Immature natural killer cell (primary cell): ENCODE measurements at regions not wholly inside any gene's neighbourhood (a gene's known extent, or its start where the extent isn't known, plus 50 kb on each side); places are given as distances from the start of the nearest gene placed in this dataset.

Experiments
- DNase-seq, 3 donors: peaks; one replicate each; pipeline ENCODE4 v3.0.0; 2022; ENCODE audit warnings: mixed read lengths in 1 of 3
- H3K27ac Mint-ChIP-seq, 6 donors: one replicate each; pipeline ENCODE4 v1.8.0; 2020; ENCODE audit warnings: mixed read lengths in 6 of 6, mild to moderate bottlenecking in 5 of 6, inconsistent platforms in 4 of 6, moderate library complexity in 3 of 6
- H3K27me3 Mint-ChIP-seq, 3 donors: one replicate each; pipeline ENCODE4 v1.8.0; 2020 to 2021; ENCODE audit warnings: low read depth in 3 of 3, mild to moderate bottlenecking in 3 of 3, mixed read lengths in 3 of 3, moderate library complexity in 3 of 3, inconsistent platforms in 1 of 3
- H3K36me3 Mint-ChIP-seq, 3 donors: one replicate each; pipeline ENCODE4 v1.8.0; 2020; ENCODE audit warnings: mixed read lengths in 3 of 3, inconsistent platforms in 2 of 3, mild to moderate bottlenecking in 2 of 3
- H3K4me1 Mint-ChIP-seq, 2 donors: one replicate each; pipeline ENCODE4 v1.8.0; 2020; ENCODE audit warnings: inconsistent platforms in 2 of 2, mild to moderate bottlenecking in 2 of 2, mixed read lengths in 2 of 2, moderate library complexity in 1 of 2
- H3K4me3 Mint-ChIP-seq, 5 donors: one replicate each; pipeline ENCODE4 v1.8.0; 2020; ENCODE audit warnings: mild to moderate bottlenecking in 5 of 5, mixed read lengths in 5 of 5, inconsistent platforms in 3 of 5, moderate library complexity in 3 of 5
- H3K9me3 Mint-ChIP-seq, 6 donors: one replicate each; pipeline ENCODE4 v1.8.0; 2020; ENCODE audit warnings: mild to moderate bottlenecking in 6 of 6, mixed read lengths in 6 of 6, inconsistent platforms in 4 of 6, moderate library complexity in 3 of 6

GRCh38 chr10:58017719-58018367 lies 249.9 kb downstream of the IPMK start:
- H3K36me3 Mint-ChIP-seq = no peaks in the 10 kb centered on the region
- H3K4me3 Mint-ChIP-seq = no peak overlapping the region
- H3K27me3 Mint-ChIP-seq = no peaks in the 10 kb centered on the region
- no peaks in the 10 kb centered on the region for H3K4me1 Mint-ChIP-seq
- no peak overlapping the region for H3K27ac Mint-ChIP-seq
- DNase-seq = no peak
- H3K9me3 Mint-ChIP-seq = peaks cover 0 to 37% (median 3%) of the 10 kb centered on the region in 6 donors

GRCh38 chr10:58016614-58017013 lies 251.1 kb downstream of the IPMK start:
- no peak for DNase-seq
- H3K27ac Mint-ChIP-seq = no peak overlapping the region

GRCh38 chr10:58014436-58014835 lies 253.3 kb downstream of the IPMK start:
- peaks cover 0 to 13% (median 2%) of the 10 kb centered on the region in 6 donors for H3K9me3 Mint-ChIP-seq
- no peak for DNase-seq
- no peaks in the 10 kb centered on the region for H3K27me3 Mint-ChIP-seq
- H3K27ac Mint-ChIP-seq = no peak overlapping the region
- no peak overlapping the region for H3K4me3 Mint-ChIP-seq
- no peaks in the 10 kb centered on the region for H3K4me1 Mint-ChIP-seq
- H3K36me3 Mint-ChIP-seq = no peaks in the 10 kb centered on the region

More at GRCh38 chr10:58016614-58017013, 251.1 kb downstream of the IPMK start:
- Mint-ChIP-seq H3K27me3 (no peaks in the 10 kb centered on the region), H3K4me3 (no peak overlapping the region), H3K9me3 (peaks cover 0 to 28% (median 3%) of the 10 kb centered on the region in 6 donors), H3K36me3 (no peaks in the 10 kb centered on the region), H3K4me1 (no peaks in the 10 kb centered on the region)

- Mint-ChIP-seq H3K27me3 (no peaks in the 10 kb centered on the region), H3K4me3 (no peak overlapping the region), H3K4me1 (no peaks in the 10 kb centered on the region), H3K9me3 (peaks cover 0 to 3% (median under 1%) of the 10 kb centered on the region in 6 donors), H3K27ac (no peak overlapping the region), H3K36me3 (no peaks in the 10 kb centered on the region)
- DNase-seq = no peak
These were observed 254.3 kb downstream of the IPMK start for GRCh38 chr10:58013406-58013805.

- Mint-ChIP-seq H3K4me1 (no peaks in the 10 kb centered on the region), H3K27me3 (no peaks in the 10 kb centered on the region), H3K9me3 (peaks cover 0 to 3% (median 0%) of the 10 kb centered on the region in 6 donors), H3K36me3 (no peaks in the 10 kb centered on the region), H3K27ac (no peak overlapping the region), H3K4me3 (no peak overlapping the region)
- DNase-seq = no peak
These were observed 257.5 kb downstream of the IPMK start for GRCh38 chr10:58010073-58010702.

GRCh38 chr10:58003945-58004344 lies 263.7 kb downstream of the IPMK start:
- peaks cover 0 to 3% (median 0%) of the 10 kb centered on the region in 6 donors for H3K9me3 Mint-ChIP-seq
- no peaks in the 10 kb centered on the region for H3K4me1 Mint-ChIP-seq
- H3K4me3 Mint-ChIP-seq = no peak overlapping the region
- no peaks in the 10 kb centered on the region for H3K27me3 Mint-ChIP-seq
- no peaks in the 10 kb centered on the region for H3K36me3 Mint-ChIP-seq
- no peak for DNase-seq
- no peak overlapping the region for H3K27ac Mint-ChIP-seq

- no peaks in the 10 kb centered on the region for H3K36me3 Mint-ChIP-seq
- no peak overlapping the region for H3K27ac Mint-ChIP-seq
- H3K4me3 Mint-ChIP-seq = no peak overlapping the region
- H3K27me3 Mint-ChIP-seq = peaks cover 0 to 1% (median 0%) of the 10 kb centered on the region in 3 donors
- H3K9me3 Mint-ChIP-seq = peaks cover 0 to 3% (median 0%) of the 10 kb centered on the region in 6 donors
- no peaks in the 10 kb centered on the region for H3K4me1 Mint-ChIP-seq
- no peak for DNase-seq
These were observed 266.5 kb downstream of the IPMK start for GRCh38 chr10:58001159-58001558.

- no peak overlapping the region for H3K4me3 Mint-ChIP-seq
- H3K4me1 Mint-ChIP-seq = no peaks in the 10 kb centered on the region
These were observed 271.2 kb downstream of the IPMK start for GRCh38 chr10:57996536-57996935.

GRCh38 chr10:57993302-57993701 lies 274.4 kb downstream of the IPMK start:
- H3K36me3 Mint-ChIP-seq = no peaks in the 10 kb centered on the region
- no peaks in the 10 kb centered on the region for H3K27me3 Mint-ChIP-seq
- no peak overlapping the region for H3K27ac Mint-ChIP-seq
- no peak overlapping the region for H3K4me3 Mint-ChIP-seq
- DNase-seq = no peak
- H3K9me3 Mint-ChIP-seq = peaks cover 1 to 12% (median 6%) of the 10 kb centered on the region in 6 donors
- H3K4me1 Mint-ChIP-seq = no peaks in the 10 kb centered on the region

More at GRCh38 chr10:57996536-57996935, 271.2 kb downstream of the IPMK start:
- H3K27ac Mint-ChIP-seq = no peak overlapping the region
- peaks cover 0 to 8% (median 5%) of the 10 kb centered on the region in 6 donors for H3K9me3 Mint-ChIP-seq
- DNase-seq = no peak
- H3K27me3 Mint-ChIP-seq = peaks cover 0 to 1% (median 0%) of the 10 kb centered on the region in 3 donors
- H3K36me3 Mint-ChIP-seq = no peaks in the 10 kb centered on the region

- Mint-ChIP-seq H3K4me1 (no peaks in the 10 kb centered on the region), H3K27me3 (no peaks in the 10 kb centered on the region), H3K9me3 (peaks cover 1 to 12% (median 6%) of the 10 kb centered on the region in 6 donors), H3K4me3 (no peak overlapping the region), H3K36me3 (no peaks in the 10 kb centered on the region), H3K27ac (no peak overlapping the region)
- no peak for DNase-seq
These were observed 275.2 kb downstream of the IPMK start for GRCh38 chr10:57992321-57993077.

- no peaks in the 10 kb centered on the region for H3K36me3 Mint-ChIP-seq
- DNase-seq = no peak
- no peak overlapping the region for H3K27ac Mint-ChIP-seq
- H3K4me3 Mint-ChIP-seq = no peak overlapping the region
- H3K9me3 Mint-ChIP-seq = peaks cover 2 to 12% (median 3%) of the 10 kb centered on the region in 6 donors
- no peaks in the 10 kb centered on the region for H3K4me1 Mint-ChIP-seq
- H3K27me3 Mint-ChIP-seq = no peaks in the 10 kb centered on the region
These were observed 278.7 kb downstream of the IPMK start for GRCh38 chr10:57988964-57989363.

- H3K27me3 Mint-ChIP-seq = no peaks in the 10 kb centered on the region
These were observed 280.5 kb downstream of the IPMK start for GRCh38 chr10:57987055-57987721.

GRCh38 chr10:57986422-57986821 lies 281.3 kb downstream of the IPMK start:
- no peak overlapping the region for H3K4me3 Mint-ChIP-seq
- H3K27ac Mint-ChIP-seq = no peak overlapping the region
- no peaks in the 10 kb centered on the region for H3K36me3 Mint-ChIP-seq
- no peak for DNase-seq
- no peaks in the 10 kb centered on the region for H3K4me1 Mint-ChIP-seq
- H3K9me3 Mint-ChIP-seq = peaks cover 4 to 9% (median 5%) of the 10 kb centered on the region in 6 donors
- H3K27me3 Mint-ChIP-seq = no peaks in the 10 kb centered on the region

More at GRCh38 chr10:57987055-57987721, 280.5 kb downstream of the IPMK start:
- H3K4me3 Mint-ChIP-seq = no peak overlapping the region
- peaks cover 3 to 6% (median 4%) of the 10 kb centered on the region in 6 donors for H3K9me3 Mint-ChIP-seq
- H3K27ac Mint-ChIP-seq = no peak overlapping the region
- no peaks in the 10 kb centered on the region for H3K36me3 Mint-ChIP-seq
- DNase-seq = no peak
- no peaks in the 10 kb centered on the region for H3K4me1 Mint-ChIP-seq
